ENCODE measurements at regions not wholly inside any gene's neighbourhood (a gene's known extent, or its start where the extent isn't known, plus 50 kb on each side); places are given as distances from the start of the nearest gene placed in this dataset.

GRCh38 chr7:133132906-133133305 lies 51.0 kb upstream of the CHCHD3 start:
- DNase-seq (no peak), ATAC-seq (no peak)
- no peak overlapping the region for H3K4me3 Mint-ChIP-seq
- POLR2A ChIA-PET, result interaction anchor here (0.6 kb wide), 1 partner anchor 25 kb away, joined by 3 read pairs; no protein-coding TSS in a partner anchor
- intact Hi-C loops (cut with micrococcal nuclease), result no loop called here
- no peaks in the 10 kb centered on the region for H3K4me1 Mint-ChIP-seq (ENCODE audit: low read depth)
- peaks cover 2% of the 10 kb centered on the region for H3K27me3 Mint-ChIP-seq
- CTCF ChIA-PET, result interaction anchor here (0.7 kb wide), 1 partner anchor 43 kb away, joined by 3 read pairs; no protein-coding TSS in a partner anchor
- no peak for TF ChIP-seq CTCF (IDR thresholded peaks at IDR 0.05)
- peaks cover 3% of the 10 kb centered on the region for H3K9me3 Mint-ChIP-seq
- H3K36me3 Mint-ChIP-seq (ENCODE audit: low read depth), result no peaks in the 10 kb centered on the region
- no peak overlapping the region for H3K27ac Mint-ChIP-seq

GRCh38 chr7:133134810-133135209 lies 52.9 kb upstream of the CHCHD3 start:
- CTCF ChIA-PET, result no interaction called here
- no peaks in the 10 kb centered on the region for H3K4me1 Mint-ChIP-seq (ENCODE audit: low read depth)
- POLR2A ChIA-PET, result no interaction called here
- H3K9me3 Mint-ChIP-seq, result peaks cover 3% of the 10 kb centered on the region
- H3K4me3 Mint-ChIP-seq, result no peak overlapping the region
- peaks cover 6% of the 10 kb centered on the region for H3K27me3 Mint-ChIP-seq
- DNase-seq (no peak), ATAC-seq (no peak)
- intact Hi-C loops (cut with micrococcal nuclease), result no loop called here
- no peak for TF ChIP-seq CTCF (IDR thresholded peaks at IDR 0.05)
- H3K36me3 Mint-ChIP-seq (ENCODE audit: low read depth), result no peaks in the 10 kb centered on the region
- H3K27ac Mint-ChIP-seq, result no peak overlapping the region

GRCh38 chr7:133135451-133135850 lies 53.6 kb upstream of the CHCHD3 start:
- no peak overlapping the region for H3K4me3 Mint-ChIP-seq
- CTCF ChIA-PET, result no interaction called here
- intact Hi-C loops (cut with micrococcal nuclease), result no loop called here
- H3K4me1 Mint-ChIP-seq (ENCODE audit: low read depth), result no peaks in the 10 kb centered on the region
- ATAC-seq (no peak), DNase-seq (no peak)
- H3K27me3 Mint-ChIP-seq, result peaks cover 10% of the 10 kb centered on the region
- H3K27ac Mint-ChIP-seq, result no peak overlapping the region
- no peaks in the 10 kb centered on the region for H3K9me3 Mint-ChIP-seq
- H3K36me3 Mint-ChIP-seq (ENCODE audit: low read depth), result no peaks in the 10 kb centered on the region
- TF ChIP-seq CTCF (IDR thresholded peaks at IDR 0.05), result no peak
- POLR2A ChIA-PET, result no interaction called here

- Mint-ChIP-seq H3K27me3 (peaks cover 15% of the 10 kb centered on the region), H3K27ac (no peak overlapping the region), H3K9me3 (no peaks in the 10 kb centered on the region), H3K4me1 (ENCODE audit: low read depth) (no peaks in the 10 kb centered on the region), H3K36me3 (ENCODE audit: low read depth) (no peaks in the 10 kb centered on the region), H3K4me3 (no peak overlapping the region)
- CTCF ChIA-PET, result no interaction called here
- DNase-seq (peak; percentile 6), ATAC-seq (no peak)
- intact Hi-C loops (cut with micrococcal nuclease), result no loop called here
- POLR2A ChIA-PET, result interaction anchor here (0.7 to 0.9 kb wide), 2 partner anchors 14 to 41 kb away, joined by 3 read pairs; no protein-coding TSS in a partner anchor
- TF ChIP-seq CTCF (IDR thresholded peaks at IDR 0.05), result no peak
Measured at GRCh38 chr7:133139350-133139749, 57.5 kb upstream of the CHCHD3 start.

- ChIA-PET CTCF (no interaction called here), POLR2A (interaction anchor here (0.7 to 0.9 kb wide), 2 partner anchors 14 to 41 kb away, joined by 3 read pairs; no protein-coding TSS in a partner anchor)
- no peak for TF ChIP-seq CTCF (IDR thresholded peaks at IDR 0.05)
- H3K9me3 Mint-ChIP-seq, result no peaks in the 10 kb centered on the region
- ATAC-seq (no peak), DNase-seq (no peak)
- no peak overlapping the region for H3K27ac Mint-ChIP-seq
- intact Hi-C loops (cut with micrococcal nuclease), result no loop called here
- H3K27me3 Mint-ChIP-seq, result peaks cover 17% of the 10 kb centered on the region
- no peaks in the 10 kb centered on the region for H3K36me3 Mint-ChIP-seq (ENCODE audit: low read depth)
- H3K4me3 Mint-ChIP-seq, result no peak overlapping the region
- no peaks in the 10 kb centered on the region for H3K4me1 Mint-ChIP-seq (ENCODE audit: low read depth)
Measured at GRCh38 chr7:133139801-133140200, 57.9 kb upstream of the CHCHD3 start.

Measured in activated CD8-positive, alpha-beta T cell treated with anti-CD3 and anti-CD28 coated beads for 36 hours (primary cell).